Upper lobe of left lung (tissue), 4 donors: ENCODE measurements at regions not wholly inside any gene's neighbourhood (a gene's known extent, or its start where the extent isn't known, plus 50 kb on each side); places are given as distances from the start of the nearest gene placed in this dataset.

Experiments
- CTCF ChIP-seq, 6 experiments: fragments of 450-650 bp in 4 of 6; fragments of 200-600 bp in 2 of 6; sonication (generic) in 2 of 6; IDR thresholded peaks; one replicate each; pipeline ENCODE4 v1.5.1; 2016 to 2019; ENCODE audit warnings: antibody characterized with exemption in 6 of 6
- POLR2A ChIP-seq, 4 donors: fragments of 450-650 bp; IDR thresholded peaks; one replicate each; pipeline ENCODE4 v1.5.1; 2016 to 2017; ENCODE audit warnings: antibody characterized with exemption in 4 of 4, mild to moderate bottlenecking in 2 of 4
- POLR2AphosphoS5 ChIP-seq, 2 donors: sonication (generic); formaldehyde crosslinking; IDR thresholded peaks; one replicate each; pipeline ENCODE4 v1.5.1; 2017; ENCODE audit warnings: antibody characterized with exemption in 2 of 2

- no peak for TF ChIP-seq CTCF (IDR thresholded peaks at IDR 0.05)
- TF ChIP-seq POLR2A (IDR thresholded peaks at IDR 0.05), result no peak
- TF ChIP-seq POLR2AphosphoS5 (IDR thresholded peaks at IDR 0.05), result no peak
These were observed 135.5 kb upstream of the EDNRB start for GRCh38 chr13:78054157-78054556.
